Breast epithelium (tissue), 4 donors: ENCODE measurements at regions not wholly inside any gene's neighbourhood (a gene's known extent, or its start where the extent isn't known, plus 50 kb on each side); places are given as distances from the start of the nearest gene placed in this dataset.

Experiments used
- DNase-seq, 2 donors: peaks; one replicate each; pipeline ENCODE4 v3.0.0-alpha.2; 2019; ENCODE audit warnings: low spot score in 2 of 2
- H3K27ac ChIP-seq, 2 donors: fragments of 200-600 bp; sonication (generic) in 1 of 2; one replicate each; pipeline ENCODE4 v1.5.1; 2016 to 2019; ENCODE audit warnings: mild to moderate bottlenecking in 1 of 2
- H3K27me3 ChIP-seq, 2 donors: fragments of 200-600 bp; sonication (generic) in 1 of 2; one replicate each; pipeline versions ENCODE4 v1.5.1 to v1.6.0; 2017 to 2019; ENCODE audit warnings: control low read depth in 1 of 2, mild to moderate bottlenecking in 1 of 2
- H3K36me3 ChIP-seq: fragments of 200-600 bp; one replicate; pipeline ENCODE4 v1.5.1; 2019
- H3K4me1 ChIP-seq, 2 donors: fragments of 200-600 bp; sonication (generic); one replicate each; pipeline ENCODE4 v1.5.1; 2016 to 2019; ENCODE audit warnings: control low read depth in 1 of 2
- H3K4me3 ChIP-seq, 3 donors: fragments of 200-600 bp; sonication (generic); 1 replicate in 2 of 3; 2 replicates in 1 of 3; pipeline ENCODE4 v1.5.1; 2016 to 2019; ENCODE audit warnings: mild to moderate bottlenecking in 3 of 3, moderate library complexity in 2 of 3
- H3K9me3 ChIP-seq, 2 donors: fragments of 200-600 bp; sonication (generic) in 1 of 2; one replicate each; pipeline ENCODE4 v1.5.1; 2016 to 2019; ENCODE audit warnings: control low read depth in 1 of 2
- CTCF ChIP-seq, 3 donors: fragments of 450-650 bp; IDR thresholded peaks; one replicate each; pipeline ENCODE4 v1.5.1; 2016 to 2017; ENCODE audit warnings: antibody characterized with exemption in 3 of 3, mild to moderate bottlenecking in 3 of 3, moderate library complexity in 3 of 3
- POLR2A ChIP-seq: fragments of 450-650 bp; IDR thresholded peaks from one replicate; pipeline ENCODE4 v1.6.1; 2016; ENCODE audit warnings: antibody characterized with exemption, mild to moderate bottlenecking, moderate library complexity
- POLR2AphosphoS5 ChIP-seq, 3 donors: sonication (generic); formaldehyde crosslinking; IDR thresholded peaks; one replicate each; pipeline ENCODE4 v1.6.1; 2017; ENCODE audit warnings: antibody characterized with exemption in 3 of 3
- intact Hi-C: fragments of 100-400 bp; cut with DNase I; formaldehyde crosslinking; loops from one replicate; pipeline ENCODE4 v1.15.1; 2023; ENCODE audit warnings: low total_unique reads

- H3K36me3 ChIP-seq, result no peaks in the 10 kb centered on the region
- H3K27me3 ChIP-seq, result no peaks in the 10 kb centered on the region
- H3K4me1 ChIP-seq, result no peaks in the 10 kb centered on the region
- no peak for TF ChIP-seq POLR2A
- no peak for TF ChIP-seq POLR2AphosphoS5 (IDR thresholded peaks at IDR 0.05)
- no peak for TF ChIP-seq CTCF (IDR thresholded peaks at IDR 0.05)
- no peak overlapping the region for H3K27ac ChIP-seq
- no peak overlapping the region for H3K4me3 ChIP-seq
- H3K9me3 ChIP-seq, result peaks cover 0 to 11% of the 10 kb centered on the region in 2 donors
- intact Hi-C loops, result no loop called here
- DNase-seq, result no peak
Observed at GRCh38 chr5:106420102-106420501, 1250.6 kb downstream of the EFNA5 start.

GRCh38 chr5:106418196-106418595, 1252.5 kb downstream of the EFNA5 start:
- intact Hi-C loops, result no loop called here
- H3K4me3 ChIP-seq, result no peak overlapping the region
- H3K36me3 ChIP-seq, result no peaks in the 10 kb centered on the region
- no peak for DNase-seq
- H3K9me3 ChIP-seq, result peaks cover 0 to 7% of the 10 kb centered on the region in 2 donors
- H3K27ac ChIP-seq, result no peak overlapping the region
- H3K27me3 ChIP-seq, result no peaks in the 10 kb centered on the region
- no peak for TF ChIP-seq POLR2A
- TF ChIP-seq POLR2AphosphoS5 (IDR thresholded peaks at IDR 0.05), result no peak
- TF ChIP-seq CTCF (IDR thresholded peaks at IDR 0.05), result no peak
- no peaks in the 10 kb centered on the region for H3K4me1 ChIP-seq

- DNase-seq, result no peak
- intact Hi-C loops, result no loop called here
- Histone ChIP-seq H3K9me3 (peaks cover 0 to 1% of the 10 kb centered on the region in 2 donors), H3K36me3 (no peaks in the 10 kb centered on the region), H3K27ac (no peak overlapping the region), H3K4me3 (no peak overlapping the region), H3K27me3 (no peaks in the 10 kb centered on the region), H3K4me1 (no peaks in the 10 kb centered on the region)
- TF ChIP-seq CTCF (IDR thresholded peaks at IDR 0.05) (no peak), POLR2A (no peak), POLR2AphosphoS5 (IDR thresholded peaks at IDR 0.05) (no peak)
Observed at GRCh38 chr5:106417566-106417965, 1253.2 kb downstream of the EFNA5 start.

GRCh38 chr5:106417163-106417562, 1253.6 kb downstream of the EFNA5 start:
- Histone ChIP-seq H3K9me3 (no peaks in the 10 kb centered on the region), H3K4me3 (no peak overlapping the region), H3K27ac (no peak overlapping the region), H3K27me3 (no peaks in the 10 kb centered on the region), H3K36me3 (no peaks in the 10 kb centered on the region), H3K4me1 (no peaks in the 10 kb centered on the region)
- TF ChIP-seq POLR2AphosphoS5 (IDR thresholded peaks at IDR 0.05), result no peak
- TF ChIP-seq POLR2A, result no peak
- no peak for TF ChIP-seq CTCF (IDR thresholded peaks at IDR 0.05)
- DNase-seq, result no peak
- intact Hi-C loops, result no loop called here

- Histone ChIP-seq H3K36me3 (no peaks in the 10 kb centered on the region), H3K27ac (no peak overlapping the region), H3K4me1 (no peaks in the 10 kb centered on the region), H3K27me3 (no peaks in the 10 kb centered on the region), H3K9me3 (no peaks in the 10 kb centered on the region), H3K4me3 (no peak overlapping the region)
- TF ChIP-seq CTCF (IDR thresholded peaks at IDR 0.05) (no peak), POLR2AphosphoS5 (IDR thresholded peaks at IDR 0.05) (no peak), POLR2A (no peak)
- no peak for DNase-seq
- intact Hi-C loops, result no loop called here
Observed at GRCh38 chr5:106415541-106415940, 1255.2 kb downstream of the EFNA5 start.
